Myocyte (in vitro differentiated cells): ENCODE measurements at regions not wholly inside any gene's neighbourhood (a gene's known extent, or its start where the extent isn't known, plus 50 kb on each side); places are given as distances from the start of the nearest gene placed in this dataset.

Experiments used
- DNase-seq: peaks from one replicate; pipeline ENCODE4 v3.0.0-alpha.2; 2012; ENCODE audit warnings: low read depth

DNA sequence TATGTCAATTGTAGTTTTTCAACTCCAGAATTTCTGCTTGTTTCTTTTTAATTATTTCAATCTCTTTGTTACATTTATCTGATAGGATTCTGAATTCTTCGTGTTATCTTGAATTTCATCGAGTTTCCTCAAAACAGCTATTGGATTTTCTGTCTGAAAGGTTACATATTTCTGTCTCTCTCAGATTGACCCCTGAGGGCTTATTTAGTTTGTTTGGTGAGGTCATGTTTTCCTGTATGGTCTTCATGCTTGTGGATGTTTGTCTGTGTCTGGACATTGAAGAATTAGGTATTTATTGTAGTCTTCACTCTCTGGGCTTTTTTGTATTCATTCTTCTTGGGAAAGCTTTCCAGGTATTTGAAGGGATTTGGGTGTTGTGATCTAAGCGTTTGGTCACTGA lies 85.6 kb downstream of the SNAPC1 start:
- no peak for DNase-seq

DNA sequence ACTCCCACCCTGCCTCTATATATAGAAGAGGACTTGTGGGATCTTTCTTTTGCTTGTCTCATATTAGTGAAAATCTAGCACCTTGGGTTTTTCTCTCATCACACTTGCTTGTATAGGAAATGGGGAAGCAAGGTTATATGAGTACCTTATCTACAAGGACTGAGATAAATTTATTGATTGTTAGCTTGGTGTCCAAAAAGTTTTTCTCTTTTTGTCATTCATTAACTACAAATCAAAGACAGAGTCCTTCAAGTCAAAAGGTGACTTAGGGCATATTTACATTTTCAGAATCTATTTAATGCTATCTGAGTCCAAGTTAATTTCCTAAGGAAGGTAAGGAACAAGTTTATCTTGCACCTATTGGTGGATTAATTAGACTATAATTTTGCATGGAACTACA lies 92.7 kb downstream of the SNAPC1 start:
- no peak for DNase-seq

DNA sequence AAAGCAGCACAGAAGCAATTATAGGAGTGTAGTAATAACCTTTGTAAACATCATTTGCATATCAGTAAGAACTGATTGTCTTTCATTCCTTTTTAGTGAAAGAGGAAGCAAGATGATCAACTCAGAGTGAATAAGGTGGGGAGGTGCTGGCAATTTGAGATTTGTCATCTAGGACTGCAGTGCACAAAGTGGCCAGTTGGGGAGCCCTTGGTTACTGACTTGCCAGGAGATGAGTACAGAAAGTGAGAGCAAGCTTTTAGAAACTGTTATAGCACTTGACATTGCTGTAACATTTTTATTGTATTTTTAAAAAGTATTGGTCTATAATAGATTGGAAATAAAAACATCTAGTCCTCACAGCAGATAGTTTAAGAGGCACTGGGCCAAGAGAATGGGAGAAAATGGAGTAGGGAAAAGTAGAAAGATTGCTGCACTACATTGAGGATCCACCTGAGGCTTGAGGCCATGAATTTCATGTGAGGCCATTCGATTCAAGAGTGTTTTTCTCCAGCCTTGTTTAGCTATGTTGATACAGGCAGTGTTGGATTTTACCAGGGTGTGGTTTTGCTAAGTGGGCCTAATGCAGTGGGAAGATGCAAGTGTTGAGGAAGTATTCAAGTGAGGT lies 98.2 kb downstream of the SNAPC1 start:
- peak; percentile 59 for DNase-seq

DNA sequence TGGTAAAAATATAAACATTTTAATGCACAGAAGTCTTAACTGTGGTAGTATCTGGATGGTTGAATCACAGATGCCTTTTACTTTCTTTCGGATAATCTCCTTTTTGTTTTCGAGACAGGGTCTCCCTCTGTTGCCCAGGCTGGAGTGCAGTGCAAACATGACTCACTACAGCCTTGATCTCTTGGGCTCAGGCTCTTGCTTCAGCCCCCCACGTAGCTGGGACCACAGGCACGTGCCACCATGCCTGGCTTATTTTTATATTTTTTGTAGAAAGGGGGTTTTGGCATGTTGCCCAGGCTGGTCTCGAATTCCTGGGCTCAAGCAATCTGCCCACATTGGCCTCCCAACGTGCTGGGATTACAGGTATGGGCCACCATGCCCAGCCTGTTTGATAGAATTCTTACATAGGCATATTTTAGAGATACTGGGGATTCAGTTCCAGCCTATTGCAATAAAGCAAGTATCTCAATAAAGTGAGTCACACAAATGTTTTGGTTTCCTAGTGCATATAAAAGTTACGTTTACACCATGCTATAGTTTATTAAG lies 99.2 kb downstream of the SNAPC1 start:
- DNase-seq: no peak

DNA sequence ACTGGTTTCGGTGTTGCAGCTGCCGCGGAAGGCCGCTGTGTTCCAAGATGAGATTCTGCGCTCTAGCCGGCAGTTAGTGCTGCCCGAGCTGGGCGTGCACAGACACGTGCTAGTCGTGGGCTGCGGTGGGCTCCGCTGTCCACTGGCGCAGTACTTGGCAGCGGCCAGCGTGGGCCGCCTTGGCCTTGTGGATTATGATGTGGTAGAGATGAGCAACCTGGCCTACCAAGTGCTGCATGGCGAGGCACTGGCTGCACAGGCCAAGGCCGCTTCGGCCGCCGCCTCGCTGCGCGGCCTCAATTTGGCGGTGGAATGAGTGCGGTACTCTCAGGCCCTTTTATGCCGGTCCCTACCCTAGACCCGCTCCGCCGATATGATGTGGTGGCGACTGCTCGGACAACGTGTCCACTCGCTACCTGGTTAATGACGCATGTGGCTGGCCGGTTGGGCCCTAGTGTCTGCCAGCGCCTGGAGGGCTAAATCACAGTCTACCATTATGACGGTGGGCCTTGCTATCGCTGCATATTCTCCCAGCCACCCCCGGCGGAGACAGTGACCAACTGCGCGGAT lies 102.2 kb downstream of the SNAPC1 start:
- DNase-seq: no peak

DNA sequence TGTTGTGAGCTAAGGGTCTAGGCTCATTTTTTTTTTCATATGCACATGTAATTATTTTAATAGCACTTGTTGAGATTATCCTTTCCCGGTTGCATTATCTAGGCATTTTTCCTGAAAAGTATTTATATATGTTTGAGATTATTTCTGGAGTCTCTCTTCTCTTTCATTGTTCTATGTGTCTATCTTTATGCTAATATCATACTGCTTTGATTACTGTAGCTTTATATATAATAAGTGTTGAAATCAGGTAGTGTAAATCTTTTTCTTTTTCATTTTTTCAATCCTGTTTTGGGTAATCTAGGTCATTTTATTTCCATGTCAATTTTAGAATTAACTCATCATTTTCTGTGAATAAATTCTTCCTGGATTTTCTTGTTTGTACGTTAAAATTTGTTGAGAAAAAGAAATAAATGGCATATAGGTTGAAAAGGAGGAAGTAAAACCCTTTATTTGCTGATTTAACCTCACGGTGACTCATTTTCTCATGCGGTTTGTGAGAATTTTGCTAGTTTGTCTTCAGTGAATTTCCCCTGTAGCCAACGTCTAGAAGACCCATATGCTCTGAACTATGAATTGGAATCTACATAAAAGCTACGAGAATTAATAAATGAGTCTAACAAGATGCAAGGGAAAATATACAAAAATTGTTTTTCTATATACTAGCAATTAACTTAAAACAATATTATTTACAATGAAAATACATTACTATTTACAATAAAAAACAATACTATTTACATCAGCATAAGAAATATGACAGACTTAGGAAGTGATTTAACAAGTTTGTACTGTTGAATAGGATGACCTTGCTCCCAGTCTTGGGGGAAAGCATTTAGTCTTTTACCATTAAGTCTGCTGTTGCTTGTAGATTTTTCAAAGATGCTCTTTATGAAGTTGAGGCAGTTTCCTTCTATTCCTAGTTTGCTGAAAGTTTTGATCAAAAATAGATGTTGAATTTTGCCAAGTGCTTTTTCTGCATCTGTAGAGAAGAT lies 105.0 kb downstream of the SNAPC1 start:
- DNase-seq: no peak

DNA sequence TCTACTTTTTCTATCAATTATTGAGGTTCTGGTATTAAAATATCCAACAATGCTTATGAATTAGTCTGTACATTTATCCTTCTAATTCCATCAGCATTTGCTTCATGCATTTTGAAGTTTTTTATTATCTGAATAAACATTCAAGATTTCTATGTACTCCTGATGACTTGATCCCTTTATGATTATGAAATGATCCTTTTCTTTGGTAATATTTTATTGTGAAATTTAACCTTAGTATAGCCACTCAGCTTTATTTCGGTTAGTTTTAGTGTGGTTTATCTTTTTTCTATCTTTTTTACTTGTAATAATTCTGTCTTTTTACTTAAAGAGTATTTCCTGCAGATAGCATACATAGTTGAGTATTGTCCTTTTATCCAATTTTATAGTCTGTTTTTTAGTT lies 106.6 kb downstream of the SNAPC1 start:
- no peak for DNase-seq

DNA sequence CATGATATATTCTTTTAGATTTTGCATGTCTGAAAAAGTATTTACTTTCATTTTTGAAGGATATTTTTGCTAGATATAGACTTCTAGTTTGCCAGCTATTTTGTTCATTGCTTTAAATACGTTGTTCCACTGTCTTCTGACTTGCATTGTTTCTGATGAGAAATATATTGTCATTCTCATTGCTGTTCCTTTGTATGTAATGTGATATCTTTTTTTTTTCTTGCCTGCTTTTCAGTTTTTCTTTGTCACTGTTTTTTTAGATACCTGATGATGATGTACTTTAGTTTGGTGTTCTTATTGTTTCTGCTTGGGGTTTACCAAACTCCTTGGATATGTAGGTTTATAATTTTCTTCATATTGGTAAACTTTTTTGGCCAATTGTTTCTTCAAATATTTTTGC lies 107.9 kb downstream of the SNAPC1 start:
- no peak for DNase-seq

DNA sequence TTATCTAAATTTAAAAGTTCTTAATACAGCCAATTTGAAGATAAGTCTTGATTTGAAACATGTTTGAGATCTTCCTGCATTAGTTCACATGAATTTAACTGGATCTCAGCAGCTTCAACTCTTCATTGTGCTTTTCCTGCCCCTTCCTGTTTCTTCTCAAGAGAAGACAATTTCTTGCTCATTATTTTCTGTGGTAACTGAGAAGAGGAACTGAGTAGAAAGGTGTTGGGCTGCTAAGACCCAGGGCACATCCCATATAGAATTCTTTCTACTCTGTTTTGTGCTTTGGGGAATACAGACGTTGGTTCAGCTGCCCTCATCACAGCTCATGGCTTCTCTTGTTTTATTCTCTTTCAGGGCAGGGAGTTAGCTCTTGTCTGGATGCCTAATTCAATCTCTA lies 110.2 kb downstream of the SNAPC1 start:
- no peak for DNase-seq

DNA sequence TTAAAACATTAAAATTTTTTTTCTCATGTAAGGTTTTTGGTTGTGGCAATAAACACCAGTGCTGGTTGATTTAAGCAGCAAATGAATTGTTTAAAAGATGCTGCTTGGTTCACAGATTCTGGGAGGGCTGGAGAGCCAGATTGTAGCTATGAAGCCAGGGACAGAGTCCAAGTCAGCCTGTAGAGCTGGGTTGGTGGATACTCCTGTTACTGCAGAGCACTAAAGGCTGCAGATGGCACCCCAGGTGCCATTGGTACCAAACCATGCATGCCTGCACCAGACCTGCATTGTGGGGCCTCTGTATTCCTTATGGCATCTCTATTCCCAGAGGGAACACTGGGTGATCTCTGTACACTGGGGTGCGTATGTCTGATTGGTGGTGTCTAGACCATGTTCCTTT lies 113.3 kb downstream of the SNAPC1 start:
- DNase-seq: no peak

DNA sequence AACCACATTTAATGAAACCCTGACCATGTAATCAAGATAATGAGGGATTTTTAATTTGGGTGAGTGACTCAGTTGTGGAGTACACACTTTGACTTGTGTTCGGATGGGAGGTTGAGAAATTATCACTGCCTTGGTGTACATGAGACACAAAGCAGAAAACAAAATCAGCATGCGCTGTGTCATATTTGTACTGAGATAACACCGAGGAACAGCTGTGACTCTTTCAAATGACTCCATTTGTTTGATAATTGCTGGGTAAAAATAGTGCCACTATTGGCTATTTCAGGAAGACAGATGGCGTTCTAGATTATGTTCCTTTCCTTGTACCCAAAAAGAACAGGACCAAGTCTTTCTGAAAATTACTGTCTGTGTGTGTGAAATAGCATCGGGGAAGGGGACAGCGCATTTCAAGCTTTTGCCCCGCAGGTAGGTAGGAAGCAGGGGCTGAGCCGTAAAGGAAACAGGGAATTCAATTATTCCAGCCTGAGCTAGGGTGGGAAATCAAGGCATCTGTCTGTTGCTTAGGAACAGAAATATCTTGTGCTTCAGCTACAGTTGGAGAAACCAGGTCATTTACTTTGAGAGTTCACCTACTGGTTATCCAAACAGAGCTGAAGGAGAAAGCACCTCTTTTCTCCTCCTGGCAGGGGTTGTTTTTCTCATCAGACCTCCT lies 114.3 kb downstream of the SNAPC1 start:
- peak; percentile 68 for DNase-seq

DNA sequence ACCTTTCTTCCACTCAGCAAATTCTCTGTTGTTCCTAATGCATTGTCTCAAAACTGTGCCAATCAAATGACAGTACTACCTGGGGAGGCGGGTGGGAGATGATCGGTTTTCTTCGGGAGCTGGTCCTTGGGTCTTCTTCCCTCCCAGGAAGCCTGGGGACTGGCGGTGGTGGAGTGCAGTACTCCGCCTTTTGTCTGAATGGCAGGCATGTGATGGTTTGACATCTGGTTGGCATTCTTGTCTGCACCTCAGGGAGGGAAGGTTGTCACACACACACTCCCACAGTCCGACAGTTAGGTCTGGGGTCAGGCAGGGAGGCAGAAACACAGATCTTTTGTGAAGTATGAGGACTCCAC lies 114.8 kb downstream of the SNAPC1 start:
- DNase-seq: peak; percentile 41

DNA sequence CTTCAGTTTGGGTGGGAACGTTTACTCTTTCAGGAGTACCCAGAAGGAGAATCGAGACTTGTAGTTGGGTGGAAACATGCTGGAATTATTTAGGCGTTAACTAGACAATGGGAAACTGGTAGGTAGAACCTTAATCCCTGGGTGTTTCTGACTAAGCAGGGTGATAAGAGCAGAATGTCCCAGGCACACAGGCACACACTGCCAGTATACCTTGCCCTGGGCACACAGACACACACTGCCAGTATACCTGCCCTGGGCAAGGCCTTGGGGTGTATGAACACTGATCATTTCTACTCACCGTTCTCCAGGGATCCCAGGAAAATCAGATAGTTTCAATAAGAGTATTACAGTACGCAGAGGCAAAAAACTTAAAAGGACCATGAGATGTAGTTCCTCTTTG lies 115.5 kb downstream of the SNAPC1 start:
- no peak for DNase-seq

DNA sequence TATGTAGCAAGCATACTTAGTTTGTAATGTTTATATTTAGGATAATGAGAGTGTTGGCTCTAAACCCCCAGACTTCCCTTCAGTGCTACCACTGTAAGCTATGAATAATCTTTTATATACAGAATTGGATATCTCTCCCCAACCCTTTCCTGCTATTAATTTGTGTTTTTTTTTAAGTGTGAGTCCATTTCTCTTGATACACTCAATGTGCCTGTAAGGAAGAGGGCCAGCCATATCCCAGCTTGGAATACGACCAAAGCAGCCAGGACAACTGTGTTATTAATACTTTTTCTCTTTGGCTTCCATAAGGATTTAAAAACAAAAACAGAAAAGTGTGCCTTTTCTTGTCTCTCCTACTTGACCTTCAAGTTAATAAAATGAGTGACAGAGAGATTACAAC lies 116.7 kb downstream of the SNAPC1 start:
- no peak for DNase-seq

DNA sequence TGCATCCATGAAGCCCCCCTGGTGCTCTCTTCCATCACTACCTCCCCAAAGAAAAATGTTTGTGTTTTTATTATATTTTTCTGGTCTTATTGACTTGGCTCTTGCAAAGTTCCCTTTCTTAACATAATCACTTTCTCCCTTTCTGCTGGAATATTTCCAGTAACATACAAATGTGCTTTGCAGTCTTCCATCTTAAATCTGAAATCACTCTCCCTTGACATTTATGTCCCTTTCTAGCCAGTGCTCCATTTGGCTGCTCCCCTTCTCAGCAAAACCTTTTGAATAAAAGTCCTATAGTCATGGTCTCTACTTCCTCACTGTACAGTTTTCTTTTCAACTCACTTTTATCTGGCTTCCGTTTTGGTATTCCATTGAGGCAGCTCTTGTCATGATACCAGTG lies 118.8 kb downstream of the SNAPC1 start:
- no peak for DNase-seq

DNA sequence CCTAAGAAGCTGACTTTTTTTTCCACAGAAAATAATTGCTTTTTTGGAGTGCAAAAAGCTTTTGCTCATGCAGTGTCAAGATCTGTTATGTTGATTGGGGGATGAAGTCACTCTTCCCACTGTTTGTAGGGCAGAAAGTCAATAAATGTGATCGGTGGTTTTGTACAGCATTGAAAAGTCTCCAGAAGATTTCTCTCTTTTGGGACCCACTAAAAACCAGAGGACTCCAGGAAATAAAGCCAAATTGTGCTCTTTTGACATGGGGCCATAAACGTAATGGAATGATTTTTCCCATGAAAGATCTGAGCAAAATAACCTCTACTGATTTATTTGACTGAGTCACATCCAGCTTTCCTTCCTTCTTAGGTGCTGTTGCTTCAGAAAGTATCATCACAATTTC lies 122.5 kb downstream of the SNAPC1 start:
- DNase-seq: no peak

DNA sequence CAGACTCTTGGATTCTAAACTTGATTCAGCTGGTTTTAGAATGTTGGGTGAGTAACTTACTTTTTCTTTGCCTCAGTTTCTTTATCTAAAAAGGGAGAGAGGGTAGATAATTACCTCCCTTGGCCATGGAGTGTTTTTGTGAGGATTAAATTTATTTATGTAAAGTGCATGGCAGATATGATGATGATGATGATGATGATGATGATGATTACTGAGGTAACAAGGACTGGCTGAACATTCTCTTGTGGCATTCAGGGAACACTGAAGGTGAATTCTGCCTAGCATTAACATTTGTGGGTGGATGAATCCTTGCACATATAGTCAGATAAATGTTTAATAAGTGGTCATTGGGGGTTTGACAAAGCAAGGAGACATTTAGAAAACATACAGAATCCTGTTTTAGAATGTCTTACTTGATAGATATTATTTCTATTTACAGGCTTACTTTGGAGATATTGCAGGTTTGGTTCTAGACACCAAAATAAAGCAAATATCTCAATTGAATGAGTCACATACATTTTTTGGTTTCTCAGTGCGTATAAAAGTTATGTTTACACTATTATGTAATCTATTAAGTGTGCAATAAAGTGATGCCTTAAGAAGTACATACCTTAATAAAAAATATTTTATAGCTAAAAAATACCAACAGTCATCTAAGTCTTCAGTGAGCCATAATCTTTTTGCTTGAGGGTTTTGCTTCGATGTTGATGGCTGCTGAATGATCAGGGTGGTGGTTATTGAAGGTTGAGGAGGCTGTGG lies 123.2 kb downstream of the SNAPC1 start:
- no peak for DNase-seq

DNA sequence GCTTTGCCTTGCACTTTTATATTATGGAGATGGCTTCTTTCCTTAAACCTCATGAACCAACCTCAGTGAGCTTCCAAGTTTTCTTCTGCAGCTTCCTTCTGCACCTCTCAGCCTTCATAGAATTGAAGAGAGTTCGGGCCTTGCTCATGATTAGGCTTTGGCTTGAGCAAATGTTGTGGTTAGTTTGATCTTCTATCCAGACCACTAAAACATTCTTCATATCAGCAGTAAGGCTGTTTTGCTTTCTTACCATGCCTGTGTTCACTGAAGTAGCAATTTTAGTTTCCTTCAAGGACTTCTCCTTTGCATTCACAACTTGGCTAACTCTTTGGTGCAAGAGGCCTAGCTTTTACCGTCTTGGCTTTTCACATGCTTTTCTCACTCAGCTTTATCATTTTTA lies 125.4 kb downstream of the SNAPC1 start:
- DNase-seq: peak; percentile 41

DNA sequence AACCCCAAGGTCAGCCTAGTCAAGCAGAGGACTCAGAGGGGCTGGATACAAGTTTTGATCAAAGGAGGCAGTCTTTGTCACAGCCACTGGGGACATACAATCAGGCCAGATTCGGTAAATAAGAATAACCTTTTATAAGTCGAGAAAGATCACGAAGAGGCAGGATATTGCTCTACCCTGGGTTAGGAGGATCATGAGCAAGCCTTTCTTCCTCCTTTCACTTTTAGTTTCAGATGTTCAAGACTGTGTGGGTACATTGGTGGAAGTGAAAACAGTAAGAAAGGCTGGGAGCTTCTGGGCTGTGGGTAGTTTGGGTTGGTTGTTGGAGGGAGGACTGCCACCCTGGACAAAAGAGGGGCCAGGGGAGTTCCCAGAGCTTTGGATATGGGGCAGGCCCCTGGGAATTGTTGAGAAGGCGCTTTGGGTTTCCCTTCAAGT lies 127.7 kb downstream of the SNAPC1 start:
- DNase-seq: no peak

DNA sequence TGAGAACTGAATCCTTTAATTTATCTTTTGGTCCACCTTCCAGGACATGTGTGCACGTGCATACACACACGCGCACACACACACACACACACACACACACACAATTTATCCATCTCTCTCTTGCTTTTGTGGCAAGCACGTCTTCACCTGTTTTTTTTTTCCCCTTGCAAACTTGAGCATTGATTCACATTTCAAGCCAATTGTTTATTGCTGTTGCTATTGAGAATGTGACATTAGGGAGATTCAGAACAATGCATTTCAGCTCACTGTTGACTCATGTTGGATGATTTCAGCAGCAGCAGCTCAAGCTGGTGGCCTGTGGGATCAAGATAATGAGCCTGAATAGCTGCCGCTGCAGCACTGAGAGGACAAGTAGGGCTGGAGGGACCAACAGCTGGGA lies 128.9 kb downstream of the SNAPC1 start:
- peak; percentile 13 for DNase-seq

DNA sequence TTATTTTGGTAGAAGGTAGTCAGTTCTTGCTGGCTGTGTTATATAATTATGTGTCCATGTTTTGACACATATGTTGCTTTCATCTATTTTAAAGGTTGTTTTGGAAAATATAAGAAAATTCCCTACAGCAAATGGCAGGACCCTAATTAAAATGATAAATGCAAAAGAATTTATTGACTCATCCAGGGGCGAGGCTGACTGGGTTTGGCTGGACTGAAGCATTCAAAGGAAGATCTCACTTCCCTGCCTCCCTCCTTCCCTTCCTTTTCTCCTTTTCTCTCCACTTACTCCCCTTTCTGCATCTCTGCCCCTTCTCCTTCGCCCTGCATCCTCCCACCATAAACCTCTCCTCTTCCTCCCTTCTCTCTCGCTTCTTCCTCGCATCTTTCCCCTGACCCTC lies 129.6 kb downstream of the SNAPC1 start:
- no peak for DNase-seq
